ENCODE measurements at regions not wholly inside any gene's neighbourhood (a gene's known extent, or its start where the extent isn't known, plus 50 kb on each side); places are given as distances from the start of the nearest gene placed in this dataset.

DNA sequence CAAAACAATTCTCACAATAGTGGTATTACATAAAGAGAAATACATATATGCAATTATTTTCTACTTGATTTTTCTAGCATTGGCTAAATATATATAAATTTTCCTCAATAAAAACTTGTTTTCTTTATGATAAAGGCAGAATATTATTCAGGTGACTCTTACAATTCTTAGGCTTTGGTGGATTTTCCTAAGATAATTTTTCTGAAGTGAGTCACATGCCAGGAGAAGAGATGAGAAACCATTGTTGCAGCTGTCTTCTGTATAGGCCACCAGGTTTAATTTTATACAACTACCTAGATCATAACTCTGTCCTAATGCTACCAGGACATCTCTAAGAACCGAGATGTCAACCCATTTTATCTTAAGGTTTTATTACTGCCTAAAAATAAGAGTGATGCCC is 552.4 kb upstream of the CDH2 start:
- TF ChIP-seq, protein P1, sequence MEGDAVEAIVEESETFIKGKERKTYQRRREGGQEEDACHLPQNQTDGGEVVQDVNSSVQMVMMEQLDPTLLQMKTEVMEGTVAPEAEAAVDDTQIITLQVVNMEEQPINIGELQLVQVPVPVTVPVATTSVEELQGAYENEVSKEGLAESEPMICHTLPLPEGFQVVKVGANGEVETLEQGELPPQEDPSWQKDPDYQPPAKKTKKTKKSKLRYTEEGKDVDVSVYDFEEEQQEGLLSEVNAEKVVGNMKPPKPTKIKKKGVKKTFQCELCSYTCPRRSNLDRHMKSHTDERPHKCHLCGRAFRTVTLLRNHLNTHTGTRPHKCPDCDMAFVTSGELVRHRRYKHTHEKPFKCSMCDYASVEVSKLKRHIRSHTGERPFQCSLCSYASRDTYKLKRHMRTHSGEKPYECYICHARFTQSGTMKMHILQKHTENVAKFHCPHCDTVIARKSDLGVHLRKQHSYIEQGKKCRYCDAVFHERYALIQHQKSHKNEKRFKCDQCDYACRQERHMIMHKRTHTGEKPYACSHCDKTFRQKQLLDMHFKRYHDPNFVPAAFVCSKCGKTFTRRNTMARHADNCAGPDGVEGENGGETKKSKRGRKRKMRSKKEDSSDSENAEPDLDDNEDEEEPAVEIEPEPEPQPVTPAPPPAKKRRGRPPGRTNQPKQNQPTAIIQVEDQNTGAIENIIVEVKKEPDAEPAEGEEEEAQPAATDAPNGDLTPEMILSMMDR (conservative IDR thresholded peaks at IDR 0.05): no peak
- no peak for TF ChIP-seq ZFX (IDR thresholded peaks at IDR 0.05)
